Smooth muscle cell (in vitro differentiated cells): ENCODE measurements at regions not wholly inside any gene's neighbourhood (a gene's known extent, or its start where the extent isn't known, plus 50 kb on each side); places are given as distances from the start of the nearest gene placed in this dataset.

Source experiments
- DNase-seq: peaks from one replicate; lab custom pipeline; 2025; ENCODE audit not compliant: unreplicated experiment; lab: John Stamatoyannopoulos, UW
- H2AFZ ChIP-seq: fragments of 200-600 bp; sonication (generic); 2 replicates; pipeline ENCODE4 v1.6.0; 2016; ENCODE audit warnings: antibody characterized with exemption, low read depth, mild to moderate bottlenecking
- H3F3A ChIP-seq: fragments of 200-600 bp; sonication (generic); 2 replicates; pipeline ENCODE4 v1.6.0; 2017; ENCODE audit warnings: antibody characterized with exemption, low read depth
- H3K27ac ChIP-seq: fragments of 200-600 bp; sonication (generic); 2 replicates; pipeline ENCODE4 v1.5.1; 2016; ENCODE audit warnings: low read depth, mild to moderate bottlenecking
- H3K27me3 ChIP-seq: fragments of 200-600 bp; sonication (generic); 2 replicates; pipeline ENCODE4 v1.6.1; 2016; ENCODE audit warnings: low read depth, mild to moderate bottlenecking
- H3K36me3 ChIP-seq: fragments of 200-600 bp; sonication (generic); 2 replicates; pipeline ENCODE4 v1.5.1; 2016; ENCODE audit warnings: low read depth
- H3K4me1 ChIP-seq: fragments of 200-600 bp; sonication (generic); 2 replicates; pipeline ENCODE4 v1.5.1; 2016; ENCODE audit warnings: low read depth
- H3K4me2 ChIP-seq: fragments of 200-600 bp; sonication (generic); 2 replicates; pipeline ENCODE4 v1.6.0; 2016; ENCODE audit warnings: mild to moderate bottlenecking
- H3K4me3 ChIP-seq: fragments of 200-600 bp; sonication (generic); 2 replicates; pipeline ENCODE4 v1.5.1; 2016; ENCODE audit warnings: mild to moderate bottlenecking
- H3K79me2 ChIP-seq: fragments of 200-600 bp; sonication (generic); 2 replicates; pipeline ENCODE4 v1.6.0; 2016; ENCODE audit warnings: low read depth, mild to moderate bottlenecking
- H3K9ac ChIP-seq: fragments of 200-600 bp; sonication (generic); 2 replicates; pipeline ENCODE4 v1.6.0; 2016; ENCODE audit warnings: low read depth
- H3K9me3 ChIP-seq: fragments of 200-600 bp; sonication (generic); replicated peaks from 2 replicates; pipeline ENCODE4 v1.5.1; 2016; ENCODE audit warnings: low read depth
- H4K20me1 ChIP-seq: fragments of 200-600 bp; sonication (generic); 2 replicates; pipeline ENCODE4 v1.6.0; 2016; ENCODE audit warnings: low read depth
- WGBS: methylation state at CpG from one replicate; pipeline ENCODE4 v1.1.7; 2016; ENCODE audit warnings: low lambda C conversion rate; 5-methylcytosine and 5-hydroxymethylcytosine counted together
- TF ChIP-seq, protein P1 (sequence below): fragments of 200-600 bp; sonication (generic); IDR thresholded peaks from 2 replicates; pipeline ENCODE4 v1.5.1; 2017; ENCODE audit warnings: borderline replicate concordance, mild to moderate bottlenecking, antibody characterized with exemption; ENCODE audit not compliant: insufficient read depth, poor library complexity, severe bottlenecking

DNA sequence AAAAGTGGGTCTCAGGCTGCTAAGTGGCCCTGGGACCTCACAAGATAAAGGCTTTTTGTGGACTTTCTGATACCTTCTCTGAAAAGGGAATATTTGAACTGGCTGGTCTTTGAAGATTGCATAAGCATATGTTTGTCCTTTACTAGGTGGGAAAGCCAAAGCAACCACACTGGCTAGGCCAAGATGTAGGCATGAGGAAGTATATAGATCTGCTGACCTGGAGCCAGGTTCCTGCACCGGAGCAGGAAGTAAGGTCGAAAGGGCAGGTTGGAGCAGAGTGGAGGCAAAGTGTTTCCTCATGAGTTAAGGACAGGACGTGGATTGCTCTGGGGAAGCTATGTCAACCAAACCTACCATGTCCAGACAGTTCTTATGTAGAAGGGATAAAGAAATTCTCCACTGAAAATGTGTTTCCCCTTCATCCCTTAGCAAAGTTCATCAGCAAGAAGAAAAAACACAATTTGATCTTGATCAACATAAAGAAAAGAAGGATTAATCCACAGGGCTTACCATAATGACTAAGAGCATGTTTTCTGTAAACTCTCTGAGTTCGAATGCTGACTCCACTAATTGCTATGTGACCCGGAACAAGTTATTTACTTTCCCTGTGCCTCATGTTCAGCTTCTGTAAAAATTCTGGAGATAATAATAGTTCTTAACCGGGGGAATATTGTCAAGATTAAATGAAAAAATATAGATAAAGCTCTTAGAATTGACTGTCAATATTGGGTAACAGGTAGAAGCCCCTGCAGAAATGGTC, 156.1 kb upstream of the SRD5A2 start:
- Histone ChIP-seq H3F3A (no peaks in the 10 kb centered on the region), H3K36me3 (no peaks in the 10 kb centered on the region), H3K79me2 (no peaks in the 10 kb centered on the region), H3K4me1 (no peaks in the 10 kb centered on the region), H3K27ac (no peak overlapping the region), H3K9ac (no peak overlapping the region), H3K4me2 (no peak overlapping the region), H3K4me3 (no peak overlapping the region), H3K27me3 (peaks cover 4% of the 10 kb centered on the region), H4K20me1 (no peaks in the 10 kb centered on the region), H2AFZ (no peak overlapping the region), H3K9me3 (no peaks in the 10 kb centered on the region)
- TF ChIP-seq, protein P1, sequence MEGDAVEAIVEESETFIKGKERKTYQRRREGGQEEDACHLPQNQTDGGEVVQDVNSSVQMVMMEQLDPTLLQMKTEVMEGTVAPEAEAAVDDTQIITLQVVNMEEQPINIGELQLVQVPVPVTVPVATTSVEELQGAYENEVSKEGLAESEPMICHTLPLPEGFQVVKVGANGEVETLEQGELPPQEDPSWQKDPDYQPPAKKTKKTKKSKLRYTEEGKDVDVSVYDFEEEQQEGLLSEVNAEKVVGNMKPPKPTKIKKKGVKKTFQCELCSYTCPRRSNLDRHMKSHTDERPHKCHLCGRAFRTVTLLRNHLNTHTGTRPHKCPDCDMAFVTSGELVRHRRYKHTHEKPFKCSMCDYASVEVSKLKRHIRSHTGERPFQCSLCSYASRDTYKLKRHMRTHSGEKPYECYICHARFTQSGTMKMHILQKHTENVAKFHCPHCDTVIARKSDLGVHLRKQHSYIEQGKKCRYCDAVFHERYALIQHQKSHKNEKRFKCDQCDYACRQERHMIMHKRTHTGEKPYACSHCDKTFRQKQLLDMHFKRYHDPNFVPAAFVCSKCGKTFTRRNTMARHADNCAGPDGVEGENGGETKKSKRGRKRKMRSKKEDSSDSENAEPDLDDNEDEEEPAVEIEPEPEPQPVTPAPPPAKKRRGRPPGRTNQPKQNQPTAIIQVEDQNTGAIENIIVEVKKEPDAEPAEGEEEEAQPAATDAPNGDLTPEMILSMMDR, result no peak
- no peak for DNase-seq
- 81% methylated on average over 6 of the region's 6 CpGs for WGBS

DNA sequence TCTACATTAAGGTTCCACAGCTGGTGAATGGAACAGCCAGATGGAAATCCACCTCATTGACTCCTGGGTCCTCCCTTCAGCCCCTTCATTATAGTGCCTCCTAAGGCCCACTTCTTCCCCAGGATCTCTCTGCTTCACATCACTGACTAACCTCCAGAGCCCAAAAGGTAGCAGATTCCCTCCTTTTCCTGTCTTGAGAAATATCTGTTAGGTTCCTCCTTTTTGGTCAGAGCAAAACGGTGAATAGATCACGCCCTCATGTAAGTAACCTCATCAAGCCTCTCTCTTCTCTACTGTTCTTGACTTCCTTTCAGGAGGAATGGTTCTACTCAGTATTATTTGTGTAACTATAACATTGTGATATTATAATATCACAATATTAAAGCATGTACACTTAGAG, 155.0 kb upstream of the SRD5A2 start:
- Histone ChIP-seq H2AFZ (no peak overlapping the region), H3F3A (no peaks in the 10 kb centered on the region), H3K79me2 (no peaks in the 10 kb centered on the region), H3K4me2 (no peak overlapping the region), H3K27me3 (peaks cover 4% of the 10 kb centered on the region), H3K4me1 (no peaks in the 10 kb centered on the region), H3K9me3 (no peaks in the 10 kb centered on the region), H3K27ac (no peak overlapping the region), H4K20me1 (no peaks in the 10 kb centered on the region), H3K4me3 (no peak overlapping the region), H3K9ac (no peak overlapping the region), H3K36me3 (no peaks in the 10 kb centered on the region)
- DNase-seq, result no peak
- WGBS, result 89% methylated on average over 2 of the region's 2 CpGs
- TF ChIP-seq, protein P1, result no peak

DNA sequence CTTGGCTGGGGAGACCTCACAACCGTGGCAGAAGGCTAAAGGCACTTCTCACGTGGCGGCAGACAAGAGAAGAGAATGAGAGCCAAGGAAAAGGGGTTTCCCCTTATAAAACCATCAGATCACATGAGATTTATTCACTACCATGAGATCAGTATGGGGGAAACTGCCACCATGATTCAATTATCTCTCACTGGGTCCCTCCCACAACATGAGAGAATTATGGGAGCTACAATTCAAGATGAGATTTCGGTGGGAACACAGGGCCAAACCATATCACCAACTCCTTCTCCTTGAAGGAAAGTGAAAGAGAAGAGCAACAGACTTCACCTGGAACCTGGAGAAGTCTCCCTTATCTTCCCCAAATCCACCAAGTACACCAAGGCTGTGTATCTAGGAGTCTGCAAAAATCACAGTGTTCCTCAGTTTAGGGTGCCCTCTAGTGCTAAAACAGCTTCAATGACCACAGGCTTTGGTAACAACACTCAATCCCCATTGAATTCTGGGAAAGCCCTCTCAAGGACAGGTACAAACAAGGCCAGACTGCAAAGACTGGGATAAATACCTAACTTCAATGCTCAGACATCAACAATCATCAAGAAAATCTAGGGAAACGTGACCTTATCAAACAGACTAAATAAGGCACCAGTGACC, 148.8 kb upstream of the SRD5A2 start:
- H3K9ac ChIP-seq, result no peak overlapping the region
- H2AFZ ChIP-seq, result no peak overlapping the region
- H3K9me3 ChIP-seq, result no peaks in the 10 kb centered on the region
- H3K4me2 ChIP-seq, result no peak overlapping the region
- H3K36me3 ChIP-seq, result no peaks in the 10 kb centered on the region
- H3K27me3 ChIP-seq, result no peaks in the 10 kb centered on the region
- TF ChIP-seq, protein P1, result peak; percentile 41
- H4K20me1 ChIP-seq, result no peaks in the 10 kb centered on the region
- WGBS, result 75% methylated on average over 5 of the region's 5 CpGs
- DNase-seq, result no peak
- no peaks in the 10 kb centered on the region for H3F3A ChIP-seq
- H3K27ac ChIP-seq, result no peak overlapping the region
- H3K4me3 ChIP-seq, result no peak overlapping the region
- H3K4me1 ChIP-seq, result no peaks in the 10 kb centered on the region
- no peaks in the 10 kb centered on the region for H3K79me2 ChIP-seq
